ENCODE measurements at regions not wholly inside any gene's neighbourhood (a gene's known extent, or its start where the extent isn't known, plus 50 kb on each side); places are given as distances from the start of the nearest gene placed in this dataset.

DNA sequence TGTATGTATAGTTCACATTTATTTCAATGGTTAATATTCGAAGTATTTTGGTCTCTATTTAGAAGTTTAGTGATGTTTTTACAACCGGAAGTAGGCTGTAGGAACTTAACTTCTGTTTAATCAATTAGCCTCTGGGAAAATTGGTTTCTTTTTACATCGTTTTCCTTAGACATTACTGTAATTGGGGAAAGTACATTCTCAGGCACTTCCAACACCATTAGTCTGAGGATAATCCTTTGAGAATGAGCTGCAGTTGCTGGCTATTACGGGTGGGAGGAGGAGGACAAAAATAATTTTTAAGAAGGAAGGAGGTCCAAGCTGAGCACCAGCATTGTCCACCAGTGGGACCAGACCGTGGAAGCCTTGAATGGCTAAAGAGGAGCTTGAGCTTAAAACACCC lies 70.4 kb upstream of the ST3GAL5 start:
- Histone ChIP-seq H2AFZ (ENCODE audit: low read length) (no peak overlapping the region), H3K4me3 (replicated peaks in 1 of 4; ENCODE audit: control extremely low read depth in 1 of 4, insufficient read depth in 1 of 4, low read depth in 3 of 4, low read length in 4 of 4) (no peak overlapping the region), H3K4me1 (ENCODE audit: control insufficient read depth, extremely low read depth, insufficient read depth, low read length) (no peaks in the 10 kb centered on the region), H3K9ac (ENCODE audit: insufficient read depth, low read length) (no peak overlapping the region), H3K27me3 (ENCODE audit: control insufficient read depth, insufficient read depth, low read length) (peaks cover 4% of the 10 kb centered on the region), H3K4me2 (ENCODE audit: extremely low read depth, insufficient read depth, low read length) (no peak overlapping the region), H3K9me3 (ENCODE audit: control insufficient read depth, insufficient read depth, low read depth, low read length) (no peaks in the 10 kb centered on the region), H4K20me1 (ENCODE audit: control insufficient read depth, extremely low read depth, insufficient read depth, low read length) (no peaks in the 10 kb centered on the region), H3K27ac (ENCODE audit: insufficient read depth, low read length) (no peak overlapping the region), H3K36me3 (ENCODE audit: control insufficient read depth, insufficient read depth, low read length) (no peaks in the 10 kb centered on the region), H3K79me2 (ENCODE audit: control insufficient read depth, insufficient read depth, low read length) (no peaks in the 10 kb centered on the region)
- no peak for TF ChIP-seq EZH2 (IDR thresholded peaks at IDR 0.05; ENCODE audit: low read length, missing control alignments)
- TF ChIP-seq, protein P1, sequence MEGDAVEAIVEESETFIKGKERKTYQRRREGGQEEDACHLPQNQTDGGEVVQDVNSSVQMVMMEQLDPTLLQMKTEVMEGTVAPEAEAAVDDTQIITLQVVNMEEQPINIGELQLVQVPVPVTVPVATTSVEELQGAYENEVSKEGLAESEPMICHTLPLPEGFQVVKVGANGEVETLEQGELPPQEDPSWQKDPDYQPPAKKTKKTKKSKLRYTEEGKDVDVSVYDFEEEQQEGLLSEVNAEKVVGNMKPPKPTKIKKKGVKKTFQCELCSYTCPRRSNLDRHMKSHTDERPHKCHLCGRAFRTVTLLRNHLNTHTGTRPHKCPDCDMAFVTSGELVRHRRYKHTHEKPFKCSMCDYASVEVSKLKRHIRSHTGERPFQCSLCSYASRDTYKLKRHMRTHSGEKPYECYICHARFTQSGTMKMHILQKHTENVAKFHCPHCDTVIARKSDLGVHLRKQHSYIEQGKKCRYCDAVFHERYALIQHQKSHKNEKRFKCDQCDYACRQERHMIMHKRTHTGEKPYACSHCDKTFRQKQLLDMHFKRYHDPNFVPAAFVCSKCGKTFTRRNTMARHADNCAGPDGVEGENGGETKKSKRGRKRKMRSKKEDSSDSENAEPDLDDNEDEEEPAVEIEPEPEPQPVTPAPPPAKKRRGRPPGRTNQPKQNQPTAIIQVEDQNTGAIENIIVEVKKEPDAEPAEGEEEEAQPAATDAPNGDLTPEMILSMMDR (conservative IDR thresholded peaks at IDR 0.05 in 1 of 2, IDR thresholded peaks at IDR 0.05 in 1 of 2; ENCODE audit: low read depth in 1 of 2, low read length in 2 of 2): no peak
- DNase-seq (ENCODE audit: low read depth in 2 of 2): no peak

DNA sequence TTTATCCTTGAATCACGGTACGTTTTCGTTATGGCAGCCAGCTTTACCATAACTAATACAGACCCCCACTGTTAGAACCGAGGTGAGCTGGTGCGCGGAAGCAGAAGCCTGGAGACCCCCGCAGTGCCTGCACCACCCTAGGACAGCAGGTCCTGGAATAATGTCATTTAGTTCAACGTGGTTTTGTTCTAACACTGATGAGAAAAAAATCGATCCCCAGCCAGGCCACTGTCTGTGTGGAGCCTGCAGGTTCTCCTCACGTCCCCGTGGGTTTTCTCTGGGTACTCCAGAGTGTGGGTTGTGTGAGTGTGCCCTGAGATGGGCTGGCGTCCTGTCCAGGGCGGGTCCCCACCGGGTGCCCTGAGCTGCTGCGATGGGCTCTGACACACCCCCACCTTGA lies 69.9 kb upstream of the ST3GAL5 start:
- no peaks in the 10 kb centered on the region for H3K36me3 ChIP-seq (ENCODE audit: control insufficient read depth, insufficient read depth, low read length)
- H2AFZ ChIP-seq (ENCODE audit: low read length): no peak overlapping the region
- H3K9me3 ChIP-seq (ENCODE audit: control insufficient read depth, insufficient read depth, low read depth, low read length): no peaks in the 10 kb centered on the region
- H3K79me2 ChIP-seq (ENCODE audit: control insufficient read depth, insufficient read depth, low read length): no peaks in the 10 kb centered on the region
- no peak for DNase-seq (ENCODE audit: low read depth in 2 of 2)
- H4K20me1 ChIP-seq (ENCODE audit: control insufficient read depth, extremely low read depth, insufficient read depth, low read length): no peaks in the 10 kb centered on the region
- H3K4me2 ChIP-seq (ENCODE audit: extremely low read depth, insufficient read depth, low read length): no peak overlapping the region
- H3K4me1 ChIP-seq (ENCODE audit: control insufficient read depth, extremely low read depth, insufficient read depth, low read length): no peaks in the 10 kb centered on the region
- H3K4me3 ChIP-seq (replicated peaks in 1 of 4; ENCODE audit: control extremely low read depth in 1 of 4, insufficient read depth in 1 of 4, low read depth in 3 of 4, low read length in 4 of 4): no peak overlapping the region
- no peak overlapping the region for H3K9ac ChIP-seq (ENCODE audit: insufficient read depth, low read length)
- no peak for TF ChIP-seq EZH2 (IDR thresholded peaks at IDR 0.05; ENCODE audit: low read length, missing control alignments)
- TF ChIP-seq, protein P1 (conservative IDR thresholded peaks at IDR 0.05 in 1 of 2, IDR thresholded peaks at IDR 0.05 in 1 of 2; ENCODE audit: low read depth in 1 of 2, low read length in 2 of 2): no peak
- peaks cover 4% of the 10 kb centered on the region for H3K27me3 ChIP-seq (ENCODE audit: control insufficient read depth, insufficient read depth, low read length)
- no peak overlapping the region for H3K27ac ChIP-seq (ENCODE audit: insufficient read depth, low read length)

- H4K20me1 ChIP-seq (ENCODE audit: control insufficient read depth, extremely low read depth, insufficient read depth, low read length): no peaks in the 10 kb centered on the region
- H3K79me2 ChIP-seq (ENCODE audit: control insufficient read depth, insufficient read depth, low read length): no peaks in the 10 kb centered on the region
These were observed 68.5 kb upstream of the ST3GAL5 start for GRCh38 chr2:85957256-85957655.

More at GRCh38 chr2:85957256-85957655, 68.5 kb upstream of the ST3GAL5 start:
- Histone ChIP-seq H3K4me3 (replicated peaks in 1 of 4; ENCODE audit: control extremely low read depth in 1 of 4, insufficient read depth in 1 of 4, low read depth in 3 of 4, low read length in 4 of 4) (no peak overlapping the region), H3K36me3 (ENCODE audit: control insufficient read depth, insufficient read depth, low read length) (no peaks in the 10 kb centered on the region), H2AFZ (ENCODE audit: low read length) (no peak overlapping the region), H3K27me3 (ENCODE audit: control insufficient read depth, insufficient read depth, low read length) (peaks cover 15% of the 10 kb centered on the region), H3K27ac (ENCODE audit: insufficient read depth, low read length) (no peak overlapping the region), H3K4me2 (ENCODE audit: extremely low read depth, insufficient read depth, low read length) (no peak overlapping the region), H3K9ac (ENCODE audit: insufficient read depth, low read length) (no peak overlapping the region), H3K4me1 (ENCODE audit: control insufficient read depth, extremely low read depth, insufficient read depth, low read length) (no peaks in the 10 kb centered on the region), H3K9me3 (ENCODE audit: control insufficient read depth, insufficient read depth, low read depth, low read length) (no peaks in the 10 kb centered on the region)
- TF ChIP-seq EZH2 (IDR thresholded peaks at IDR 0.05; ENCODE audit: low read length, missing control alignments): no peak
- TF ChIP-seq, protein P1 (conservative IDR thresholded peaks at IDR 0.05 in 1 of 2, IDR thresholded peaks at IDR 0.05 in 1 of 2; ENCODE audit: low read depth in 1 of 2, low read length in 2 of 2): no peak
- DNase-seq (ENCODE audit: low read depth in 2 of 2): no peak
